ENCODE measurements at regions not wholly inside any gene's neighbourhood (a gene's known extent, or its start where the extent isn't known, plus 50 kb on each side); places are given as distances from the start of the nearest gene placed in this dataset. TPM values are rescaled to one million over a fixed set of nuclear protein-coding genes. Genes with fewer than 3 reads are reported as not detected.
A peak's percentile ranks its signal among the peaks of the same experiment; 100 is the strongest.

GRCh38 chr16:47774661-47775060 lies 313.5 kb downstream of the PHKB start:
- Histone ChIP-seq H3K4ac (ENCODE audit: low read depth in 1 of 2, low read length in 2 of 2) (no peak overlapping the region), H2BK12ac (ENCODE audit: low read length in 2 of 2) (no peak overlapping the region), H3K36me3 (ENCODE audit: control insufficient read depth in 1 of 2, insufficient read depth in 2 of 2, low read depth in 1 of 2, low read length in 2 of 2) (no peaks in the 10 kb centered on the region), H3K14ac (ENCODE audit: low read length in 2 of 2) (no peak overlapping the region), H2AFZ (ENCODE audit: low read depth, low read length) (peak overlapping the region; percentile 62), H2BK15ac (ENCODE audit: low read depth, poor library complexity, severe bottlenecking) (no peak overlapping the region), H3K27ac (ENCODE audit: low read length, poor library complexity, severe bottlenecking) (no peak overlapping the region), H3K4me1 (ENCODE audit: control insufficient read depth, insufficient read depth, low read depth, low read length) (peaks cover 3% of the 10 kb centered on the region), H3K4me3 (ENCODE audit: insufficient read depth in 1 of 2, low read depth in 1 of 2, low read length in 2 of 2) (no peak overlapping the region), H3K27me3 (ENCODE audit: control insufficient read depth in 1 of 2, insufficient read depth in 1 of 2, low read length in 2 of 2) (no peaks in the 10 kb centered on the region), H3K9ac (ENCODE audit: low read length) (no peak overlapping the region), H2BK120ac (ENCODE audit: low read depth, low read length) (no peak overlapping the region), H4K8ac (ENCODE audit: low read length) (peak overlapping the region; percentile 64), H3K23ac (ENCODE audit: low read length in 2 of 2) (no peak overlapping the region), H3K9me3 (ENCODE audit: control insufficient read depth, low read length) (no peaks in the 10 kb centered on the region), H2BK5ac (ENCODE audit: low read depth, low read length, poor library complexity, severe bottlenecking) (no peak overlapping the region), H3K18ac (ENCODE audit: low read depth in 1 of 2, low read length in 2 of 2) (peak overlapping the region in 1 of 2 experiments; percentile 75), H3K4me2 (ENCODE audit: low read length, poor library complexity, severe bottlenecking) (no peak overlapping the region), H3K79me1 (replicated peaks; ENCODE audit: low read length, poor library complexity, severe bottlenecking) (no peaks in the 10 kb centered on the region), H2AK5ac (ENCODE audit: low read length, severe bottlenecking) (no peak overlapping the region), H4K91ac (ENCODE audit: low read length) (peak overlapping the region; percentile 61)
- no CpG with 5 or more reads among the region's 1 CpG for WGBS
- peak; percentile 45 for DNase-seq

- Histone ChIP-seq H3K9me3 (ENCODE audit: control insufficient read depth, low read length) (no peaks in the 10 kb centered on the region), H3K4ac (ENCODE audit: low read depth in 1 of 2, low read length in 2 of 2) (no peak overlapping the region)
Observed at GRCh38 chr16:47753659-47754058, 292.5 kb downstream of the PHKB start.

More at GRCh38 chr16:47753659-47754058, 292.5 kb downstream of the PHKB start:
- 14% methylated on average over 1 of the region's 1 CpG for WGBS
- no peak overlapping the region for H3K27ac ChIP-seq (ENCODE audit: low read length, poor library complexity, severe bottlenecking)
- no peaks in the 10 kb centered on the region for H3K36me3 ChIP-seq (ENCODE audit: control insufficient read depth in 1 of 2, insufficient read depth in 2 of 2, low read depth in 1 of 2, low read length in 2 of 2)
- no peaks in the 10 kb centered on the region for H3K4me1 ChIP-seq (ENCODE audit: control insufficient read depth, insufficient read depth, low read depth, low read length)
- no peak overlapping the region for H3K4me3 ChIP-seq (ENCODE audit: insufficient read depth in 1 of 2, low read depth in 1 of 2, low read length in 2 of 2)
- no peak overlapping the region for H4K91ac ChIP-seq (ENCODE audit: low read length)
- H2AFZ ChIP-seq (ENCODE audit: low read depth, low read length): no peak overlapping the region
- H3K23ac ChIP-seq (ENCODE audit: low read length in 2 of 2): no peak overlapping the region
- no peak overlapping the region for H3K4me2 ChIP-seq (ENCODE audit: low read length, poor library complexity, severe bottlenecking)
- H2BK12ac ChIP-seq (ENCODE audit: low read length in 2 of 2): no peak overlapping the region
- H3K79me1 ChIP-seq (replicated peaks; ENCODE audit: low read length, poor library complexity, severe bottlenecking): no peaks in the 10 kb centered on the region
- no peak for DNase-seq
- H2BK5ac ChIP-seq (ENCODE audit: low read depth, low read length, poor library complexity, severe bottlenecking): no peak overlapping the region
- no peak overlapping the region for H3K18ac ChIP-seq (ENCODE audit: low read depth in 1 of 2, low read length in 2 of 2)
- no peak overlapping the region for H3K9ac ChIP-seq (ENCODE audit: low read length)
- H2AK5ac ChIP-seq (ENCODE audit: low read length, severe bottlenecking): no peak overlapping the region
- no peak overlapping the region for H2BK15ac ChIP-seq (ENCODE audit: low read depth, poor library complexity, severe bottlenecking)
- peaks cover 0 to 4% of the 10 kb centered on the region in 2 experiments for H3K27me3 ChIP-seq (ENCODE audit: control insufficient read depth in 1 of 2, insufficient read depth in 1 of 2, low read length in 2 of 2)
- H2BK120ac ChIP-seq (ENCODE audit: low read depth, low read length): no peak overlapping the region
- H4K8ac ChIP-seq (ENCODE audit: low read length): no peak overlapping the region
- no peak overlapping the region for H3K14ac ChIP-seq (ENCODE audit: low read length in 2 of 2)

Small RNAs in the stretch of these regions (small RNA-seq; reads per million reads assigned to genes)
- gene AC141846.1 (ENCODE audit: low read depth): not detected

Measured in mesenchymal stem cell (in vitro differentiated cells and primary cell).